Spinal cord (tissue), 9 donors: ENCODE measurements at regions not wholly inside any gene's neighbourhood (a gene's known extent, or its start where the extent isn't known, plus 50 kb on each side); places are given as distances from the start of the nearest gene placed in this dataset.
A peak's percentile ranks its signal among the peaks of the same experiment; 100 is the strongest.

ENCODE experiments used
- DNase-seq, 6 donors: peaks; one replicate each; pipeline versions ENCODE4 v3.0.0 to v3.0.0-alpha.2; 2013 to 2015; ENCODE audit warnings: low spot score in 6 of 6, low read depth in 4 of 6
- H3K27ac ChIP-seq: one replicate; pipeline ENCODE4 v1.5.1; 2013; ENCODE audit warnings: low read depth, low read length, control low read depth
- H3K27me3 ChIP-seq: one replicate; pipeline ENCODE4 v1.6.1; 2013; ENCODE audit warnings: low read length; ENCODE audit not compliant: control insufficient read depth, insufficient read depth
- H3K36me3 ChIP-seq: one replicate; pipeline ENCODE4 v1.6.1; 2013; ENCODE audit warnings: low read length; ENCODE audit not compliant: control insufficient read depth, insufficient read depth
- H3K4me1 ChIP-seq: one replicate; pipeline ENCODE4 v1.6.1; 2013; ENCODE audit warnings: low read length; ENCODE audit not compliant: control insufficient read depth, insufficient read depth
- H3K4me3 ChIP-seq: one replicate; pipeline ENCODE4 v1.5.1; 2013; ENCODE audit warnings: low read depth, low read length, control low read depth
- H3K9me3 ChIP-seq: one replicate; pipeline ENCODE4 v1.6.1; 2013; ENCODE audit warnings: low read length; ENCODE audit not compliant: control insufficient read depth, insufficient read depth
- WGBS: methylation state at CpG from one replicate; pipeline ENCODE4 v1.1.5; 2013; ENCODE audit warnings: missing lambda C conversion rate; ENCODE audit not compliant: insufficient coverage; 5-methylcytosine and 5-hydroxymethylcytosine counted together
- donor health status: healthy.

DNA sequence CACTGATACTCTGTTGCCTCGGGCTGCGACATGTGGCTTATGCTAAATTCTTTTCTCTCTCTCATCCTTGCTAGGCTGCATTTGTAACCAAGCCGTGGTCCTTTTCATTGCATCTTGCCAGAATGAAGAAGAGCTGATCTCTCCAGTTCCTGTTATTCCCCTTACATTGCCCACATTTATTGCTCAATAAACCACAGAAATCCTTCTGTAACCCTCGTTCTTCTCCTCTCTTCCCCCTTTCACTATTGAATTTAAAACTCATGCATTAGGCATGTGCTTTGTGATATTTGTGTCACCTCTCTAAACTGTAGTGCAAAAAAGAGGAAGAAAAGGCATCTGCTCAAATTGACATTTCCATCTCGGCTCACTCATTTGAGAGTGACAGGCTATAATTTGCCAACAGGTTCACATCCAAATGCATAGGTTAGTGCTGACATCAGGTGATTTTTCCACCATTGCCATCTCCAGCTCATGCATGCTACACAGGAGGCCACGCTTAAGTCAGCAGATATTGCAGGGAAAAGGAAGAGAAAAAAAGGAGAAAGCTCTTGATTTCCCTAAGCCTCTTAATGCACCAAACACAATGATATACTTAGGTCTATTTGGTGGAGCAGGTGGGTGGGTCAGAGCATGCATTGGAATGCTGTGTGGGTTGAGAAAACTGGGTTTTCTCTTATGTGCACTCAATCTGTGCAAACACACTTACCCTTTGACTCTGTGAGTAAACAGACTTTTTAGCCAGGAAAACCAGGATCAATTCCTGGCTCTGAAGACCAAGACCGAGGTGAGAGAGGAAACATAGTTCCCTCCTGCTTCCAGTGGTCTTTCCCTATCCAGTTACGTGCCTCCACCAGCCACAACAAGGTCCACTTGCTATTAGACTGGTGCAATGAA lies 642.7 kb downstream of the HS3ST4 start:
- H3K9me3 ChIP-seq = no peaks in the 10 kb centered on the region
- H3K36me3 ChIP-seq = no peaks in the 10 kb centered on the region
- no peak overlapping the region for H3K4me3 ChIP-seq
- H3K4me1 ChIP-seq = no peaks in the 10 kb centered on the region
- DNase-seq = peak in 2 of 6 donors; percentile 7 to 46
- H3K27ac ChIP-seq = no peak overlapping the region
- WGBS = 65% methylated on average over 5 of the region's 8 CpGs
- no peaks in the 10 kb centered on the region for H3K27me3 ChIP-seq

DNA sequence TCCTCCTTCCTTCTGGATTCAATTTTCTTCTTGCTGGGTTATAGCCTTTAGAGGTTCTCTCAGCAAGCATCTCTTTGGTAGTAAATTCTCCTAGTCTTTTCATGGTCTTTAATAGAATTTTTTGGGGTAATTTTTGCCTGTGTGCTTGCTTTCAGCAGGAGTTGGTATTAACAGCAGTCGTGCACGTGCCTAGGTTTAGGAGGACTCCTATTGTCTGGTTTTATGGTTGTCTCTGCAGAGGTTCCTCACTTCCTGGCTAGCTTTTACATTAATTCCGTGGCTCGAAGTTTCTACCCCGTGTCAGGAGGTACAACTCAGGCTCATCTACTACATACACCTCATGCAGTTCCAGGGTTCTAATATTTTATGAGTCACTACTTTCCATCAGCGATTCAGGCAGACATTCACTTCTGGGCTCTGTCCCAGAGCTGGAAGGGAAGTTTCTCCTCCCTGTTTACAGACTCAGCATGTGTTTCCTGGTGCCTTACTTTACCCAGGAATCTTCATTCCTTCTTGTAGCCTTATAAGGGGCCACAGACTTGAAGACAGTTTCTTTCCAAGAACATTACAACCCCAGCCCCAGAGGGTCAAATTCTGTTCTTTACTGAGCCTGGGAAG lies 643.6 kb downstream of the HS3ST4 start:
- Histone ChIP-seq H3K27me3 (no peaks in the 10 kb centered on the region), H3K4me3 (no peak overlapping the region), H3K27ac (no peak overlapping the region), H3K36me3 (no peaks in the 10 kb centered on the region), H3K9me3 (no peaks in the 10 kb centered on the region), H3K4me1 (no peaks in the 10 kb centered on the region)
- no peak for DNase-seq
- 66% methylated on average over 4 of the region's 6 CpGs for WGBS

DNA sequence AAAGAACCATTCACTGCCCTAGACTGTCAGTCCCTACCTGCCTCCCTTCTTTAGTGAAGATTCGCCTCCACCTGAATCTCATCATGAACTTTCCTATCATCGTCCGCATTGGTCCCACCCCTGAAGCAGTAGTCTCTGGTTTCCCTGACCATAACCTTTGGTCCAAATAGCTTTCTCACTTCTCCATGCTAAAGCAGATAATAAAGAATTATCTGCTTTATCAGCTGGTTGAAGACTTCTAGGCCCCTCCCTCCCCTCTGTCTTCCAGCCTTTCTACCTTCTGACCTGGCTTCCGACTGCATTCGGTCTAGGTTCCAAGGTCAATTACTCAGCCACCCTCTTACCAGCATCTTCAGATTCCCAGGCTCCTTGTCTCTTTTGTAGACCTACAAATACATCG lies 650.9 kb downstream of the HS3ST4 start:
- H3K4me1 ChIP-seq = no peaks in the 10 kb centered on the region
- no peak for DNase-seq
- H3K36me3 ChIP-seq = no peaks in the 10 kb centered on the region
- H3K27me3 ChIP-seq = no peaks in the 10 kb centered on the region
- WGBS = 95% methylated on average over 6 of the region's 6 CpGs
- H3K4me3 ChIP-seq = no peak overlapping the region
- H3K27ac ChIP-seq = no peak overlapping the region
- no peaks in the 10 kb centered on the region for H3K9me3 ChIP-seq

DNA sequence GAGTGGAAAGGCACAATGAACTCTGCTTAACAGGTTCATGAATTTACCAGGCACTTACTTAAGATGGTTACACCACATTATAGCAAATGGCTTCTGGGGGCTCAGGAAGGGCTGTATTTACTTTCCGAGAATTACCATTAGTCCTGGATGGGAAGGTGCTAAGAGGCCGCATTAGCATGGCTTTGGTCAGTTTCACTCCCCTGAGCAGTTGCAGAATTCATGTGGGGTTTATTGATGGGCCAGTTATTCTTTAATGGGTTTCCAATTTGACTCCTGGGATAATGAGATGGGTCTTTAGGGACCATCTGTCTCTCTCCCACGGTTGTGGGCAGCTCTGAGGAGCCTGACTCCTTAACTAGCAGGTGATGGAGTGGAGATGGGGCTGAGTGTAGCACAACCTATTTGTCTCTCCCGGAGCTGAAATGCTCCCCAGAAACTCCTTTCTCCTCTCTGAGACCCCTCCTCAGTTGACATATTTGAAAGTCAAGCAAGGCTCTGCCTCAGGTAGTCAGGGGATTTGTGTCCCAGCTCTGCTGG lies 652.5 kb downstream of the HS3ST4 start:
- 71% methylated on average over 1 of the region's 4 CpGs for WGBS

DNA sequence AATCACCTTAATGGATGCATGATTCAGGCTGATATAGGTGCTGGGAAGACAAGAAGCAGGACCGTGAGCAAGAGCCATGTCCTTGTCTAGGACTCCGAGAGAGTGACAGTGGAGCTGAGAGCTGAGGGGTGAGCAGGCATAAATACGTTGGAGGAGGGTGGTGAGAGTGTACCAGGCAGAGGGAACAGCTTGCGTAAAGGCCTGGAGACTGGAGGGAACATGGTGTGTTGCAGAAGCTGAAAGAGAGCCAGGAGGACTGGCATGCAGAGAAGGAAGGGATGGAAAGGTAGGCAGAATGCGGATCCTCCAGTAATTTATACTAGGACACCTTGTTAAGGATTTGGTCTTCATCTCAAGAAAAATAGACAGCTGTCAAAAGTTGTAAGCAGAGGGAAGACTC lies 653.2 kb downstream of the HS3ST4 start:
- Histone ChIP-seq H3K36me3 (no peaks in the 10 kb centered on the region), H3K4me1 (no peaks in the 10 kb centered on the region), H3K27me3 (no peaks in the 10 kb centered on the region), H3K4me3 (no peak overlapping the region), H3K9me3 (no peaks in the 10 kb centered on the region), H3K27ac (no peak overlapping the region)
- no peak for DNase-seq
- WGBS = 90% methylated on average over 5 of the region's 5 CpGs

More for the DNA sequence above, 652.5 kb downstream of the HS3ST4 start:
- Histone ChIP-seq H3K27ac (no peak overlapping the region), H3K4me1 (no peaks in the 10 kb centered on the region), H3K36me3 (no peaks in the 10 kb centered on the region), H3K27me3 (no peaks in the 10 kb centered on the region), H3K9me3 (no peaks in the 10 kb centered on the region), H3K4me3 (no peak overlapping the region)
- DNase-seq = peak in 1 of 6 donors; percentile 47

DNA sequence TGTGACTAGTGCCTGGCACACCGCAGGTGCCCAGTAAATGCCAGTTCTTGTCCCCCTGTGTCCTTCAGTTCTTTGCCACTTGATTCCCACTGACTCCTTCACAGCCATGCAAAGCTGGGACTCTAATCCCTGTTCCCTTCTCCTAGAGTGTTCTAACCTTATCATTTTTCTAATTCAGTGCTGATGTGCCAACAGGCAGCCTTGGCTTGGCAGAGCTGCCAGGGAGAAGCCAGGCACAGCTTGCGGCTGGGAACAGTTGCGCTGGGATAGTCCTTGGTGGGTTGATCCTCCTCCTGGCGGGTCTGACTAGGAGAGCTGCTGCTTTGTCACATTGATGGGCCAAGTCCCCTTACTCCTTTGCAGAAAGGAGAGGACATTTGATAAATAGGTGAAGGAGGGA lies 654.2 kb downstream of the HS3ST4 start:
- WGBS = 61% methylated on average over 4 of the region's 4 CpGs
- no peaks in the 10 kb centered on the region for H3K36me3 ChIP-seq
- no peaks in the 10 kb centered on the region for H3K9me3 ChIP-seq
- H3K4me3 ChIP-seq = no peak overlapping the region
- H3K27ac ChIP-seq = no peak overlapping the region
- DNase-seq = peak in 1 of 6 donors; percentile 58
- H3K27me3 ChIP-seq = no peaks in the 10 kb centered on the region
- no peaks in the 10 kb centered on the region for H3K4me1 ChIP-seq

DNA sequence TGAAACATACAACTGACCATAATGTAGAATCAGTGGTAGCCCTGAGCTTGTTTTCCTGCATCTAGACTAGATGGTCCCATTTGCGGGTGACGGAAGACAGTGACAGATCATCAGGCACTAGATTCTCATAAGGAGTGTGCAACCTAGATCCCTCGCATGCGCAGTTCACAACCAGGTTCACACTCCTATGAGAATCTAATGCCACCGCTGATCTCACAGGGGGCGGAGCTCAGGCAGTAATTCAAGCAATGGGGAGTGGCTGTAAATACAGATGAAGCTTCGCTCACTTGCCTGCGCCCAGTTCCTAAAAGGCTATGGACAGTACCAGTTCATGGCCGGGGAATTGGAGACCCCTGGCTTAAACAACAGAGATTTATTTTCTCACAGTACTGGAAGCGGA lies 656.3 kb downstream of the HS3ST4 start:
- no peak overlapping the region for H3K27ac ChIP-seq
- DNase-seq = no peak
- H3K27me3 ChIP-seq = no peaks in the 10 kb centered on the region
- H3K4me1 ChIP-seq = no peaks in the 10 kb centered on the region
- WGBS = 95% methylated on average over 8 of the region's 10 CpGs
- H3K9me3 ChIP-seq = no peaks in the 10 kb centered on the region
- H3K4me3 ChIP-seq = no peak overlapping the region
- no peaks in the 10 kb centered on the region for H3K36me3 ChIP-seq

DNA sequence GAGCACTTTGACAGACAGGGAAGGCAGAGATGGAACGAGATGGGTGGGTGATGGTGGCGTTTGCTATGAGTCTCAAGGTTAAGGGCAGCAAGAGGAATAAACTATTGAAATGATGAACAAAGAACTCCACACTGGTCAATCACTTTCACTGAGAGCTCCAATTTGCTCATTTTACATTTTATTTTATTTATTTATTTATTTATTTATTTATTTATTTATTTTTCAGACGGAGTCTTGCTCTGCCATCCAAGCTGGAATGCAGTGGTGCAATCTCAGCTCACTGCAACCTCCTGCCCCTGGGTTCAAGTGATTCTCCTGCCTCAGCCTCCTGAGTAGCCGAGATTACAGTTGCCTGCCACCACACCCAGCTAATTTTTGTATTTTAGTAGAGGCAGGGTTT lies 669.1 kb downstream of the HS3ST4 start:
- Histone ChIP-seq H3K27me3 (no peaks in the 10 kb centered on the region), H3K4me1 (peaks cover 4% of the 10 kb centered on the region), H3K36me3 (no peaks in the 10 kb centered on the region), H3K27ac (no peak overlapping the region), H3K9me3 (no peaks in the 10 kb centered on the region), H3K4me3 (no peak overlapping the region)
- no peak for DNase-seq
- no CpG with 5 or more reads among the region's 4 CpGs for WGBS

DNA sequence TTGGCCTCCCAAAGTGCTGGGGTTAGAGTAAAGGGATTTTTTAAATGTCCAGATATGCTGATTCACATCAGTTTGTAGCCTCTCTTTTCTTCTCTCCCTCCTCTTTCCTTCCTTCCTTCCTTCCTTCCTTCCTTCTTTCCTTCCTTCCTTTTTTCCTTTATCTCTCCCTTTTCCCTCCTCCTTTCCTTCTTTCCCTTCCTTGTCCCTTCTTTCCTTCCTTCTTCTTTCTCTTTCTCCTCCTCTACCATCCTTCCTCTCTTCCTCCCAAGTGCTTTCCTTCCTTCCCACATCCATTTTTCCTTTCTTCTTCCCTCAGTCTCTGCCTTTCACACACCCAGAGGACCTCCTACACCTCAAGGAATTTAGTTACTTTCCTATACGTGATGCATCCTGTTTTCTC lies 671.8 kb downstream of the HS3ST4 start:
- Histone ChIP-seq H3K4me1 (peaks cover 4% of the 10 kb centered on the region), H3K27me3 (no peaks in the 10 kb centered on the region), H3K9me3 (peaks cover 2% of the 10 kb centered on the region), H3K27ac (no peak overlapping the region), H3K36me3 (no peaks in the 10 kb centered on the region), H3K4me3 (no peak overlapping the region)
- DNase-seq = no peak
- 57% methylated on average over 1 of the region's 1 CpG for WGBS
